Neural cell (in vitro differentiated cells): ENCODE measurements at regions not wholly inside any gene's neighbourhood (a gene's known extent, or its start where the extent isn't known, plus 50 kb on each side); places are given as distances from the start of the nearest gene placed in this dataset.

Source experiments
- H2AFZ ChIP-seq: fragments of 200-600, 300-800 bp; sonication (generic), shearing (Covaris generic); 2 replicates; pipeline ENCODE4 v1.6.0; 2014; ENCODE audit warnings: low read depth, mild to moderate bottlenecking, antibody characterized with exemption, low read length, moderate library complexity
- H3F3A ChIP-seq: fragments of 200-600 bp; shearing (Covaris generic); 2 replicates; pipeline ENCODE4 v1.6.1; 2016; ENCODE audit warnings: mild to moderate bottlenecking, moderate library complexity, mixed read lengths, antibody characterized with exemption, low read length; ENCODE audit not compliant: insufficient read depth, poor library complexity, severe bottlenecking
- H3K27ac ChIP-seq: fragments of 200-600, 300-800 bp; sonication (generic), shearing (Covaris generic); 2 replicates; pipeline ENCODE4 v1.5.1; 2014; ENCODE audit warnings: mild to moderate bottlenecking, low read length, moderate library complexity
- H3K27me3 ChIP-seq: fragments of 300-800, 200-600 bp; sonication (generic), shearing (Covaris generic); 2 replicates; pipeline ENCODE4 v1.6.0; 2014; ENCODE audit warnings: mild to moderate bottlenecking, low read depth, low read length, moderate library complexity; ENCODE audit not compliant: insufficient read depth
- H3K36me3 ChIP-seq: fragments of 300-800, 200-600 bp; sonication (generic), shearing (Covaris generic); 2 replicates; pipeline ENCODE4 v1.5.1; 2014; ENCODE audit warnings: mild to moderate bottlenecking, antibody characterized with exemption, low read length, moderate library complexity; ENCODE audit not compliant: insufficient read depth
- H3K4me2 ChIP-seq: fragments of 300-800, 200-600 bp; sonication (generic), shearing (Covaris generic); 2 replicates; pipeline ENCODE4 v1.6.0; 2014; ENCODE audit warnings: mild to moderate bottlenecking, low read length
- H3K4me3 ChIP-seq: fragments of 300-800, 200-600 bp; sonication (generic), shearing (Covaris generic); 2 replicates; pipeline ENCODE4 v1.5.1; 2014; ENCODE audit warnings: mild to moderate bottlenecking, low read length, moderate library complexity
- H3K79me2 ChIP-seq: fragments of 200-600 bp; shearing (Covaris generic); replicated peaks from 2 replicates; pipeline ENCODE4 v1.6.0; 2014; ENCODE audit warnings: mild to moderate bottlenecking, low read length, moderate library complexity; ENCODE audit not compliant: insufficient read depth
- H3K9ac ChIP-seq: fragments of 300-800, 200-600 bp; sonication (generic), shearing (Covaris generic); 2 replicates; pipeline ENCODE4 v1.6.1; 2016; ENCODE audit warnings: mild to moderate bottlenecking, low read length, mixed read lengths
- H3K9me2 ChIP-seq: fragments of 200-600 bp; shearing (Covaris generic); 2 replicates; pipeline ENCODE4 v1.6.1; 2016; ENCODE audit warnings: mild to moderate bottlenecking, low read length, mixed read lengths; ENCODE audit not compliant: insufficient read depth
- H3K9me3 ChIP-seq: fragments of 200-600, 300-800 bp; sonication (generic), shearing (Covaris generic); 2 replicates; pipeline ENCODE4 v1.6.1; 2016; ENCODE audit warnings: mild to moderate bottlenecking, mixed run types, low read length, moderate library complexity, mixed read lengths
- H4K20me1 ChIP-seq: fragments of 200-600 bp; shearing (Covaris generic); 2 replicates; pipeline ENCODE4 v1.6.1; 2016; ENCODE audit warnings: mild to moderate bottlenecking, mixed run types; ENCODE audit not compliant: insufficient read depth
- EP300 ChIP-seq: fragments of 450-650 bp; conservative IDR thresholded peaks from 2 replicates; pipeline ENCODE4 v1.6.1; 2014; ENCODE audit warnings: antibody characterized with exemption, mild to moderate bottlenecking, moderate library complexity; ENCODE audit not compliant: poor library complexity, severe bottlenecking
- EZH2 ChIP-seq: fragments of 200-600, 300-800 bp; shearing (Covaris generic), sonication (generic); IDR thresholded peaks from 2 replicates; pipeline ENCODE4 v1.6.1; 2014; ENCODE audit warnings: antibody characterized with exemption, low read length, borderline replicate concordance, mild to moderate bottlenecking; ENCODE audit not compliant: insufficient read depth, poor library complexity, severe bottlenecking
- MXI1 ChIP-seq: fragments of 450-650 bp; conservative IDR thresholded peaks from 2 replicates; pipeline ENCODE4 v1.6.1; 2014; ENCODE audit warnings: antibody characterized with exemption, mild to moderate bottlenecking; ENCODE audit not compliant: poor library complexity, severe bottlenecking
- POLR2AphosphoS5 ChIP-seq: IDR thresholded peaks from 2 replicates; pipeline ENCODE4 v1.6.1; 2012
- RAD21 ChIP-seq: fragments of 450-650 bp; conservative IDR thresholded peaks from 2 replicates; pipeline ENCODE4 v1.6.1; 2014; ENCODE audit warnings: antibody characterized with exemption, mild to moderate bottlenecking, moderate library complexity
- SMC3 ChIP-seq: fragments of 450-650 bp; conservative IDR thresholded peaks from 2 replicates; pipeline ENCODE4 v1.6.1; 2014; ENCODE audit warnings: antibody characterized with exemption, mild to moderate bottlenecking, moderate library complexity; ENCODE audit not compliant: poor library complexity
- TAF1 ChIP-seq: IDR thresholded peaks from 2 replicates; pipeline ENCODE4 v1.6.1; 2012; ENCODE audit warnings: low read depth
- TF ChIP-seq, protein P1 (sequence below): fragments of 450-650 bp; IDR thresholded peaks from 2 replicates; pipeline ENCODE4 v1.5.1; 2014; ENCODE audit warnings: antibody characterized with exemption, mild to moderate bottlenecking, moderate library complexity; ENCODE audit not compliant: poor library complexity, severe bottlenecking
- TF ChIP-seq, protein P2 (sequence below): IDR thresholded peaks from 2 replicates; pipeline ENCODE4 v1.6.1; 2012; ENCODE audit warnings: borderline replicate concordance

DNA sequence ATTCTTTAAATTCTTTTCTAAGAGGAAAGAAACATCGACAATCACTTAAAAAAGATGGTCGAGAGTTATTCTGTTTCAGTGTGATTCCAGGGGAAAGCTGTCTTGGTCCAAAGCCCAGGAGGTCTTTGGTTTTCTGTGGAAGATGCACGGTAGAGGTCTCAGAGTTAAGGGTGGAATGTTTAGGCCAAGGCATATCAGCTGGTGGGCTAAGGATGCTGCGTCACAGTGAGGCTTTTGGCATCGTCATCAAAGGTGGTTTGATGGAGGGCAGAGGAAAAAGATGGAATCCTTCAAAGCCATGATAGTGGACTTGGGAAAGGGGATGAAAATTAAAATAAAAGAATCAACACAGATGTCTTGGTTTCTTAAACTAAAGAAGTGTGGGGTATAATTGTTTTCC is 137.3 kb upstream of the ANKH start:
- Histone ChIP-seq H3K4me3 (no peak overlapping the region), H3K9ac (no peak overlapping the region), H3K4me2 (no peak overlapping the region), H3K27me3 (no peaks in the 10 kb centered on the region), H3K79me2 (no peaks in the 10 kb centered on the region), H3F3A (no peaks in the 10 kb centered on the region), H3K27ac (no peak overlapping the region), H3K9me3 (no peaks in the 10 kb centered on the region), H4K20me1 (no peaks in the 10 kb centered on the region), H3K36me3 (no peaks in the 10 kb centered on the region), H2AFZ (no peak overlapping the region), H3K9me2 (no peaks in the 10 kb centered on the region)
- TF ChIP-seq, protein P1, sequence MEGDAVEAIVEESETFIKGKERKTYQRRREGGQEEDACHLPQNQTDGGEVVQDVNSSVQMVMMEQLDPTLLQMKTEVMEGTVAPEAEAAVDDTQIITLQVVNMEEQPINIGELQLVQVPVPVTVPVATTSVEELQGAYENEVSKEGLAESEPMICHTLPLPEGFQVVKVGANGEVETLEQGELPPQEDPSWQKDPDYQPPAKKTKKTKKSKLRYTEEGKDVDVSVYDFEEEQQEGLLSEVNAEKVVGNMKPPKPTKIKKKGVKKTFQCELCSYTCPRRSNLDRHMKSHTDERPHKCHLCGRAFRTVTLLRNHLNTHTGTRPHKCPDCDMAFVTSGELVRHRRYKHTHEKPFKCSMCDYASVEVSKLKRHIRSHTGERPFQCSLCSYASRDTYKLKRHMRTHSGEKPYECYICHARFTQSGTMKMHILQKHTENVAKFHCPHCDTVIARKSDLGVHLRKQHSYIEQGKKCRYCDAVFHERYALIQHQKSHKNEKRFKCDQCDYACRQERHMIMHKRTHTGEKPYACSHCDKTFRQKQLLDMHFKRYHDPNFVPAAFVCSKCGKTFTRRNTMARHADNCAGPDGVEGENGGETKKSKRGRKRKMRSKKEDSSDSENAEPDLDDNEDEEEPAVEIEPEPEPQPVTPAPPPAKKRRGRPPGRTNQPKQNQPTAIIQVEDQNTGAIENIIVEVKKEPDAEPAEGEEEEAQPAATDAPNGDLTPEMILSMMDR: no peak
- no peak for TF ChIP-seq POLR2AphosphoS5

DNA sequence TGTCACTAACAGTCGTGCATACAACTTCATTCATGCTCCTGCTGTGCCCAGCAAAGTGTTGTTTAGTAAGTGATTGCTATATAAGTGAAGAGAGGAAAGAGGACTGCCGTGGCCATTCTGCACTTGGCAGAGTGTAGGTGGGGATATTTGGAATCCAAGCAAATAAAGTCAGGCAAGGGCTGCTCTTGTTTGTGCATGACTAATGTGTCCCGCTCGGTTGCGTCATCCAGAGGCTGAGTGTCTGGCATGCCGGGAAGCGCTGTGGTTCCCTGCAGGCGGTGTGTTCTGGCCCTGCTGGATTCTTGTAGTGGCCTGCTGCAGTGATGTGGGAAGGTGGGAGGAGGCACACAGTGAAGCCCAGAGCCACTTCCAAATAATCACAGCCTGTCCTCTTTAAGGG is 136.9 kb upstream of the ANKH start:
- Histone ChIP-seq H3K27ac (no peak overlapping the region), H3K9ac (no peak overlapping the region), H3K9me2 (no peaks in the 10 kb centered on the region), H3K79me2 (no peaks in the 10 kb centered on the region), H4K20me1 (no peaks in the 10 kb centered on the region), H3K4me2 (no peak overlapping the region), H3F3A (no peaks in the 10 kb centered on the region), H3K36me3 (no peaks in the 10 kb centered on the region), H3K27me3 (no peaks in the 10 kb centered on the region), H3K4me3 (no peak overlapping the region), H3K9me3 (no peaks in the 10 kb centered on the region), H2AFZ (no peak overlapping the region)
- TF ChIP-seq MXI1: no peak
- TF ChIP-seq, protein P2, sequence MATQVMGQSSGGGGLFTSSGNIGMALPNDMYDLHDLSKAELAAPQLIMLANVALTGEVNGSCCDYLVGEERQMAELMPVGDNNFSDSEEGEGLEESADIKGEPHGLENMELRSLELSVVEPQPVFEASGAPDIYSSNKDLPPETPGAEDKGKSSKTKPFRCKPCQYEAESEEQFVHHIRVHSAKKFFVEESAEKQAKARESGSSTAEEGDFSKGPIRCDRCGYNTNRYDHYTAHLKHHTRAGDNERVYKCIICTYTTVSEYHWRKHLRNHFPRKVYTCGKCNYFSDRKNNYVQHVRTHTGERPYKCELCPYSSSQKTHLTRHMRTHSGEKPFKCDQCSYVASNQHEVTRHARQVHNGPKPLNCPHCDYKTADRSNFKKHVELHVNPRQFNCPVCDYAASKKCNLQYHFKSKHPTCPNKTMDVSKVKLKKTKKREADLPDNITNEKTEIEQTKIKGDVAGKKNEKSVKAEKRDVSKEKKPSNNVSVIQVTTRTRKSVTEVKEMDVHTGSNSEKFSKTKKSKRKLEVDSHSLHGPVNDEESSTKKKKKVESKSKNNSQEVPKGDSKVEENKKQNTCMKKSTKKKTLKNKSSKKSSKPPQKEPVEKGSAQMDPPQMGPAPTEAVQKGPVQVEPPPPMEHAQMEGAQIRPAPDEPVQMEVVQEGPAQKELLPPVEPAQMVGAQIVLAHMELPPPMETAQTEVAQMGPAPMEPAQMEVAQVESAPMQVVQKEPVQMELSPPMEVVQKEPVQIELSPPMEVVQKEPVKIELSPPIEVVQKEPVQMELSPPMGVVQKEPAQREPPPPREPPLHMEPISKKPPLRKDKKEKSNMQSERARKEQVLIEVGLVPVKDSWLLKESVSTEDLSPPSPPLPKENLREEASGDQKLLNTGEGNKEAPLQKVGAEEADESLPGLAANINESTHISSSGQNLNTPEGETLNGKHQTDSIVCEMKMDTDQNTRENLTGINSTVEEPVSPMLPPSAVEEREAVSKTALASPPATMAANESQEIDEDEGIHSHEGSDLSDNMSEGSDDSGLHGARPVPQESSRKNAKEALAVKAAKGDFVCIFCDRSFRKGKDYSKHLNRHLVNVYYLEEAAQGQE: no peak

DNA sequence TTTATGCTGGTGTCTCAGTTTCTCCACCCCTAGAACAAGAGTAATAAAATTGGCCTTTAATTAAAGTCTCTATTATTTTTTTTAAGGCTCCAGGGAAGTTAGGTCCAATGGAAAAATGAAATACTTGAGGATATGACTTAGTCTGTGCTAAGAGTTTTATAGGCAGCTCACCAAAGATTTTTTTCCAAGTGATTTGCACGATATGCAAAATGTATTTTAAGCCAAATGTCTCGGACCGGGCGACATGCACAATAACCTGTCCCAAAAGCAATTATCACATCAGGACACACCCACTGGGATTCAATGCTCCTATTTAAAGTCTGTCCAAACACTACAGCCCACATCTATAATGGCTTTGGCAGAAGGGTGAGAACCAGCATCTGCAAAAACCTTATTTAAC is 136.1 kb upstream of the ANKH start:
- TF ChIP-seq, protein P1: no peak
- TF ChIP-seq EZH2: no peak
- TF ChIP-seq EP300: no peak
- TF ChIP-seq MXI1: no peak
- no peak for TF ChIP-seq POLR2AphosphoS5
- TF ChIP-seq TAF1: no peak
- TF ChIP-seq RAD21: no peak
- no peak for TF ChIP-seq SMC3
- TF ChIP-seq, protein P2: no peak
- Histone ChIP-seq H3K4me2 (no peak overlapping the region), H3K27me3 (no peaks in the 10 kb centered on the region), H3K79me2 (no peaks in the 10 kb centered on the region), H3K27ac (no peak overlapping the region), H2AFZ (no peak overlapping the region), H3K9me2 (no peaks in the 10 kb centered on the region), H3K4me3 (no peak overlapping the region), H3K9me3 (no peaks in the 10 kb centered on the region), H4K20me1 (no peaks in the 10 kb centered on the region), H3F3A (no peaks in the 10 kb centered on the region), H3K36me3 (no peaks in the 10 kb centered on the region), H3K9ac (no peak overlapping the region)
